RWPE1 (cell line): ENCODE measurements at regions not wholly inside any gene's neighbourhood (a gene's known extent, or its start where the extent isn't known, plus 50 kb on each side); places are given as distances from the start of the nearest gene placed in this dataset.

Experiments
- CTCF ChIA-PET: fragments of 350-600 bp; sonication (Branson Sonifier 250); formaldehyde crosslinking; extraction: SDS; loops from one replicate; lab custom pipeline; 2021; lab: Yijun Ruan, JAX
- POLR2A ChIA-PET: fragments of 400-600 bp; formaldehyde crosslinking; extraction: SDS; loops from one replicate; lab custom pipeline; 2020; ENCODE audit warnings: antibody characterized with exemption; ENCODE audit not compliant: low non-redundant PET; lab: Yijun Ruan, JAX
- DNase-seq: peaks from one replicate; pipeline ENCODE4 v3.0.0; 2012; ENCODE audit warnings: low spot score
- H3K27ac ChIP-seq: fragments of 450-650 bp; 2 replicates; pipeline ENCODE4 v1.5.1; 2017
- TF ChIP-seq, protein P1 (sequence below): fragments of 450-650 bp; conservative IDR thresholded peaks from 2 replicates; pipeline ENCODE4 v1.5.1; 2017; ENCODE audit warnings: low read depth, mild to moderate bottlenecking

DNA sequence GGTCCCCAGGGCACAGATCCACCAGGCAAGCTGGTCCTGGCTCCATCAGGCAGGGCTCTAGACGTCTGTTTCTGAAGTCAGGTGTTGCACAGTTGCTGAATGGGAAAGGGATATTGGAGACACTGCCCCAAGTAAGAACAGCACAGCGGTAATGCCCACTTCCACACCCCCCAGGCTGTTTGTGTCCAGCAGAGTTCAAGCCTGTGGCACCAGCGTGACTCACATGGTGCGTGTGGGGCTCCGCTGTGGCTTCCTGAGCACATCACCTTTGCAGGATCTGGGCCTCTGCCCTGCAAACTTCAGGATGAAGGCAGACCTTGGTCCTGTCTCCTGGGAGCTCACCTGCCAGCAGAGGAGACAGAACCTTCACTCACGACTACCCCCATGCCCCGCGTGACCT is 203.3 kb downstream of the TFCP2L1 start:
- ChIA-PET CTCF (interaction anchor here (0.6 to 1.6 kb wide), 6 partner anchors 13 to 386 kb away, joined by 3 to 6 read pairs (median 3); no protein-coding TSS in a partner anchor), POLR2A (no interaction called here)
- DNase-seq: no peak
- H3K27ac ChIP-seq: no peak overlapping the region
- TF ChIP-seq, protein P1, sequence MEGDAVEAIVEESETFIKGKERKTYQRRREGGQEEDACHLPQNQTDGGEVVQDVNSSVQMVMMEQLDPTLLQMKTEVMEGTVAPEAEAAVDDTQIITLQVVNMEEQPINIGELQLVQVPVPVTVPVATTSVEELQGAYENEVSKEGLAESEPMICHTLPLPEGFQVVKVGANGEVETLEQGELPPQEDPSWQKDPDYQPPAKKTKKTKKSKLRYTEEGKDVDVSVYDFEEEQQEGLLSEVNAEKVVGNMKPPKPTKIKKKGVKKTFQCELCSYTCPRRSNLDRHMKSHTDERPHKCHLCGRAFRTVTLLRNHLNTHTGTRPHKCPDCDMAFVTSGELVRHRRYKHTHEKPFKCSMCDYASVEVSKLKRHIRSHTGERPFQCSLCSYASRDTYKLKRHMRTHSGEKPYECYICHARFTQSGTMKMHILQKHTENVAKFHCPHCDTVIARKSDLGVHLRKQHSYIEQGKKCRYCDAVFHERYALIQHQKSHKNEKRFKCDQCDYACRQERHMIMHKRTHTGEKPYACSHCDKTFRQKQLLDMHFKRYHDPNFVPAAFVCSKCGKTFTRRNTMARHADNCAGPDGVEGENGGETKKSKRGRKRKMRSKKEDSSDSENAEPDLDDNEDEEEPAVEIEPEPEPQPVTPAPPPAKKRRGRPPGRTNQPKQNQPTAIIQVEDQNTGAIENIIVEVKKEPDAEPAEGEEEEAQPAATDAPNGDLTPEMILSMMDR: no peak

DNA sequence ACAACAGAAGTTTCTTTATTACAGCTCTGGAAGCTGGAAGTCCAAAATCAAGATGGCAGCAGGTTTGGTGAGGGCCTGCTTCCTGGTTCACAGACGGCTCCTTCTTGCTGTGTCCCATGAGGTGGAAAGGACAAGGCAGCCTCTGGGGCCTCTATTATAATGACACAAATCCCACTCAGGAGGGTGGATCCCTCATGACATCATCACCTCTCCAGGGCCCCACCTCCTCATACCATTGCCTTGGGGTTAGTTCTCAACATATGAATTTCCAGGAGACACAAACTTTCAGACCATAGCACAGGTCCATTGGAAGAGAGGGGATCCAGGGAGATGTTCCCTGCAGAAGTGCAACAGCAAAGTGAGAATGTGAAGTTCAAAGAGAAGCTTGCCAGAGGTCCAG is 202.8 kb downstream of the TFCP2L1 start:
- TF ChIP-seq, protein P1: no peak
- CTCF ChIA-PET: interaction anchor here (0.7 to 1.6 kb wide), 4 partner anchors 13 to 387 kb away, joined by 3 to 6 read pairs (median 4); no protein-coding TSS in a partner anchor
- POLR2A ChIA-PET: no interaction called here
- no peak for DNase-seq
- H3K27ac ChIP-seq: no peak overlapping the region

DNA sequence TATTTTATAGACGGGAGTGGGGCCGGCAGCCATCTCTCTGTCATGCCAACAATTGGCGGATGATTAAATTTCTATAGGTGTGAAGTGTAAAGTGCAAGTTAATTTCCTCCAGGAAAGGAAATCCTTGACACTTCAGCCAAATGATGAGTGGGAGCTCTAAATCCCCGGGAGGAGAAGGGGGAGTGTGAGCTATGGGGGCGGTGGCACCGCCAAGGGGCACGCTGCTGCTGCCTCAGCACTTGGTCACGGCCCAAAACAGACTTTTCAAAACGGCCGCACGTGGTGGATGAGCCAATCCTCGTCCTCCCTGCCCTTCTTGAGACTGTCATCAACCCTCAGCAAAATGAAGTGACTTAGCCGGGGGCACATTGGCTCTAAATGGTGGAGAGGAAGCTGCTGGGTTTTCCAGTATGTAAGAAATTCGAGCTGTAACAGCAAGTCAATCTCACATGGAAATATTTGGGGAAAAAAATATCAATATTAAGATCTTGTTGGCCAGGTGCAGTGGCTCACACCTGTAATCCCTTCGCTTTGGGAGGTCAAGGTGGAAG is 200.8 kb downstream of the TFCP2L1 start:
- ChIA-PET POLR2A (no interaction called here), CTCF (interaction anchor here (0.6 to 3.5 kb wide), 5 partner anchors 11 to 388 kb away, joined by 3 to 13 read pairs (median 4); no protein-coding TSS in a partner anchor)
- TF ChIP-seq, protein P1: no peak
- no peak for DNase-seq
- no peak overlapping the region for H3K27ac ChIP-seq

DNA sequence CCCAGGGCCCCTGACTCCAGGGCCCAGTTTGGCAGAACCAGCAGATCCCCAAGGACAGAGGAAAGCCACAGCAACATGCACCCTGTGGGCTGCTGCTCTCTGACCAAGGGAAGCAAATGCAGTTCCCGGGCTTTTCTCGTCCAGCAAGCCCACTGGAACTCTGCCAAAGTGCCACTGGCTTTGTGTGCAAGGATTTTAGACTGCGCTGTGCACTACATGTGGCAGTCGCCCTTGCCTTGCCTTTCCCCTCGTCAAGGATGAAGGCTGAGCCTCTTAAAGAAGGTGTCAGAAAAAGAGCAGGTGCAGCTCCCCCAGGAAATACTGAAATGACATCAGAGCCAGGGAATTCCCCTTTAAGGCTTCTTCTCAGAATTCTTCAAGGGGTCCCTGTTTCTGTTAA is 199.2 kb downstream of the TFCP2L1 start:
- ChIA-PET CTCF (interaction anchor here (0.6 to 3.5 kb wide), 8 partner anchors 10 to 692 kb away, joined by 3 to 13 read pairs (median 5); no protein-coding TSS in a partner anchor), POLR2A (no interaction called here)
- TF ChIP-seq, protein P1: no peak
- DNase-seq: no peak
- H3K27ac ChIP-seq: no peak overlapping the region

DNA sequence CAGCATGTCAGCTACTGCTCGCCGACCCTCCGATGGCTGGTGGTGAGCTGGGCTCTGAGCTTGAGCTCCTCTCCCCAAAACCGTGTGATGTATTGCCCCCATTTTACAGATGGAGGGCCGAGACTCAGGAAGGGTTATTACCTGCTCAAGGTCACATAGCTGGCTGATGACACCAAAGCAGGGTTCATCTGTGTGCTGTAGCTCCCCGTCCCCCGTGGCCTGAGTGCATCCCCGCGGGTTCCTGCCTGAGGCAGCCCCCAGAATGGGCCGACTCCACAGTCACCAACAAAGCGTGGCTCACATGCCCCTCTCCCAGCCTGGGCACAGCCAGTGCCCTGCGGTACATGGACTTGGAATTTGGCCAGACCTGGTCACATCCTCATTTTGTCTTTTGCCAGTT is 198.6 kb downstream of the TFCP2L1 start:
- H3K27ac ChIP-seq: no peak overlapping the region
- ChIA-PET CTCF (interaction anchor here (0.6 to 3.5 kb wide), 5 partner anchors 10 to 390 kb away, joined by 3 to 13 read pairs (median 6); no protein-coding TSS in a partner anchor), POLR2A (no interaction called here)
- DNase-seq: no peak
- TF ChIP-seq, protein P1: no peak

DNA sequence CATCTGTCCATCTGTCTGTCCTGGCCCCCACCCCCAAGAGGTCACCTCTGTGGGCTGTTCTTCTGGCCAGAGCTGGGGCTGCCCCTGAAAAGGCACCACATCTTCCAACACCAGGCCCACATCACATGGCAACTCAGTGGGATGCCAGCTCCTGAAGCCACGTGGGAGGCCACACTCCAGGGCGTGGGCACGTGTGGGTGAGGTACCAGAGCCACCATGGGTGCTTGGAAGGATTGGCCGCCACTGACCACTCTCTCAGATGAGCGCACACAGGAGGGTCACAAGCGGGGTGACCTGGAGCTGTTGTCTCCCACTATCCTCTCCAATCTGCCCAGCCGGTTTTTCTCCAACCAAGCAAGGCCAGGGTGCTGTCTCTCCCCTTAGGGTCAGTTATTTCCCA is 197.9 kb downstream of the TFCP2L1 start:
- POLR2A ChIA-PET: no interaction called here
- H3K27ac ChIP-seq: no peak overlapping the region
- no peak for DNase-seq
- CTCF ChIA-PET: interaction anchor here (0.6 to 2.0 kb wide), 3 partner anchors 17 to 743 kb away, joined by 3 to 8 read pairs (median 3); no protein-coding TSS in a partner anchor
- TF ChIP-seq, protein P1: no peak
